Body of pancreas (tissue), 4 donors: ENCODE measurements at regions not wholly inside any gene's neighbourhood (a gene's known extent, or its start where the extent isn't known, plus 50 kb on each side); places are given as distances from the start of the nearest gene placed in this dataset.
"Not testable (repeated sequence)": the region's sequence is repeated elsewhere in the genome, so short reads cannot be mapped to it uniquely, and the experiment has no call there.

Source experiments
- POLR2A ChIP-seq, 3 donors: fragments of 450-650 bp; IDR thresholded peaks; one replicate each; pipeline ENCODE4 v1.6.1; 2016; ENCODE audit warnings: antibody characterized with exemption in 3 of 3, mild to moderate bottlenecking in 2 of 3
- TF ChIP-seq, protein P1 (sequence below), 7 experiments: fragments of 450-650 bp in 4 of 7; fragments of 200-600 bp in 3 of 7; sonication (generic) in 3 of 7; IDR thresholded peaks; one replicate each; pipeline ENCODE4 v1.5.1; 2016 to 2019; ENCODE audit warnings: antibody characterized with exemption in 7 of 7

DNA sequence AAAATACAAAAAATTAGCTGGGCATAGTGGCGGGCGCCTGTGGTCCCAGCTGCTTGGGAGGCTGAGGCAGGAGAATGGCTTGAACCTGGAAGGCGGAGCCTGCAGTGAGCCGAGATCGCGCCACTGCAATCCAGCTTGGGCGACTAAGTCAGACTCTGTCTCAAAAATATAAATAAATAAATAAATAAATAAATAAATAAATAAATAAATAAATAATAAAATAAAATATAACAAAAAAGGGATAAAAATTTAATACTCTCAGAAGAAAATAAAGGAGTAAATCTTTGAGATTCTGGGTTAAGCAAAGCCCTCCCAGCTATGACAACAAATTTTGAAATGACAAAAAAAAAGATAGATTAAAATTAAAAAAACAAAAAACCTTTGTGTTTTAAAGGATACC lies 525.7 kb upstream of the CYLC2 start:
- TF ChIP-seq, protein P1, sequence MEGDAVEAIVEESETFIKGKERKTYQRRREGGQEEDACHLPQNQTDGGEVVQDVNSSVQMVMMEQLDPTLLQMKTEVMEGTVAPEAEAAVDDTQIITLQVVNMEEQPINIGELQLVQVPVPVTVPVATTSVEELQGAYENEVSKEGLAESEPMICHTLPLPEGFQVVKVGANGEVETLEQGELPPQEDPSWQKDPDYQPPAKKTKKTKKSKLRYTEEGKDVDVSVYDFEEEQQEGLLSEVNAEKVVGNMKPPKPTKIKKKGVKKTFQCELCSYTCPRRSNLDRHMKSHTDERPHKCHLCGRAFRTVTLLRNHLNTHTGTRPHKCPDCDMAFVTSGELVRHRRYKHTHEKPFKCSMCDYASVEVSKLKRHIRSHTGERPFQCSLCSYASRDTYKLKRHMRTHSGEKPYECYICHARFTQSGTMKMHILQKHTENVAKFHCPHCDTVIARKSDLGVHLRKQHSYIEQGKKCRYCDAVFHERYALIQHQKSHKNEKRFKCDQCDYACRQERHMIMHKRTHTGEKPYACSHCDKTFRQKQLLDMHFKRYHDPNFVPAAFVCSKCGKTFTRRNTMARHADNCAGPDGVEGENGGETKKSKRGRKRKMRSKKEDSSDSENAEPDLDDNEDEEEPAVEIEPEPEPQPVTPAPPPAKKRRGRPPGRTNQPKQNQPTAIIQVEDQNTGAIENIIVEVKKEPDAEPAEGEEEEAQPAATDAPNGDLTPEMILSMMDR (IDR thresholded peaks at IDR 0.05) = not testable (repeated sequence)
- TF ChIP-seq POLR2A (IDR thresholded peaks at IDR 0.05) = not testable (repeated sequence)
